ENCODE measurements at regions not wholly inside any gene's neighbourhood (a gene's known extent, or its start where the extent isn't known, plus 50 kb on each side); places are given as distances from the start of the nearest gene placed in this dataset.

DNA sequence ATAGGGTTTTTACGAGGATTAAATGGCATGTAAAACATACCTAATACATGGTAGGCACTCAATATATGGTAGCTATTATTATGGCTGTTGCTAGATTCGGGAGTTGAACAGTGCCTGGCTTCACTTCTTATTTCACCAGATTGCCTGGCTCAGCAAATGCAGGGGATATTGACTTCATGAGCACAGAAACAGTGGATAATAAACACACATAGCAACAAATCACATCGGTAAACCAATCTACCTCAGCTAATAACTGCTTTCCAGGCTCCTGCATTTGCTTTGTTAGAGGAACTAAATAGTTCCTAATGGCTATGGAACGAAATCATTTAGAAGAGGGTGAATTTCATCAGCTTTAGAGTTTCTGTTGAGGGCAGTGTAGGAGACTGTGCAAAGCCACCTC, 105.2 kb upstream of the TMCC3 start:
- TF ChIP-seq, protein P1, sequence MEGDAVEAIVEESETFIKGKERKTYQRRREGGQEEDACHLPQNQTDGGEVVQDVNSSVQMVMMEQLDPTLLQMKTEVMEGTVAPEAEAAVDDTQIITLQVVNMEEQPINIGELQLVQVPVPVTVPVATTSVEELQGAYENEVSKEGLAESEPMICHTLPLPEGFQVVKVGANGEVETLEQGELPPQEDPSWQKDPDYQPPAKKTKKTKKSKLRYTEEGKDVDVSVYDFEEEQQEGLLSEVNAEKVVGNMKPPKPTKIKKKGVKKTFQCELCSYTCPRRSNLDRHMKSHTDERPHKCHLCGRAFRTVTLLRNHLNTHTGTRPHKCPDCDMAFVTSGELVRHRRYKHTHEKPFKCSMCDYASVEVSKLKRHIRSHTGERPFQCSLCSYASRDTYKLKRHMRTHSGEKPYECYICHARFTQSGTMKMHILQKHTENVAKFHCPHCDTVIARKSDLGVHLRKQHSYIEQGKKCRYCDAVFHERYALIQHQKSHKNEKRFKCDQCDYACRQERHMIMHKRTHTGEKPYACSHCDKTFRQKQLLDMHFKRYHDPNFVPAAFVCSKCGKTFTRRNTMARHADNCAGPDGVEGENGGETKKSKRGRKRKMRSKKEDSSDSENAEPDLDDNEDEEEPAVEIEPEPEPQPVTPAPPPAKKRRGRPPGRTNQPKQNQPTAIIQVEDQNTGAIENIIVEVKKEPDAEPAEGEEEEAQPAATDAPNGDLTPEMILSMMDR (IDR thresholded peaks at IDR 0.05), result no peak
- no peak for TF ChIP-seq POLR2A (IDR thresholded peaks at IDR 0.05)
